ENCODE measurements at regions not wholly inside any gene's neighbourhood (a gene's known extent, or its start where the extent isn't known, plus 50 kb on each side); places are given as distances from the start of the nearest gene placed in this dataset.

- TF ChIP-seq NFAT5 (CRISPR knock-in tag; IDR thresholded peaks at IDR 0.05) (no peak), ZNF280D (CRISPR knock-in tag; IDR thresholded peaks at IDR 0.05) (no peak), STAG1 (CRISPR knock-in tag; IDR thresholded peaks at IDR 0.05) (peak; percentile 45; the same call in 1 of the 2 replicates), SP140L (CRISPR knock-in tag; IDR thresholded peaks at IDR 0.05; ENCODE audit: borderline replicate concordance) (no peak)
These were observed 213.2 kb upstream of the HS6ST1 start (continued) for GRCh38 chr2:128531856-128532255.

DNA sequence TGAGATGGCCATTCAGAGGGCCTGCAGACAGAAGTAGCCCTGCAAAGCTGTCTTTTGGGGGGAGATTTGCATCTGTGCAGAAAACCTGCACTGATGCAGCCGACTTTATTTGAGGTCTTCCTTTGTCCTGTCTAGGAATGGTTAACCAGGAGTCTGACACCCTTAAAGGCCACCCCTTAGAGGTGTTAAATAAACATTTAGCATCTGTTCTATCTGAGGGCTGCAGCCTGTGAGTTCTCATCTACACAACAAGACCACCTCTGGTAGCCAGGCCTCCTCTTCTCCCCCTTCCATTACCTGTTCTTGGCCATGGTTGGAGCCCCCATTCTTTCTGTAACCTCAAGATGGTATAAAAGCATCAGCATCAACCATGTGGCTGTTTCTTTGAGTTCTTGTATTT is 214.4 kb upstream of the HS6ST1 start:
- intact Hi-C loops (cut with micrococcal nuclease; ENCODE audit: unreplicated experiment): no loop called here
- H3K27me3 ChIP-seq (ENCODE audit: control insufficient read depth in 1 of 2, insufficient read depth in 2 of 2, low read length in 2 of 2): peaks cover 0 to 12% of the 10 kb centered on the region in 2 experiments; a peak in 2 of 5 replicates
- no peak overlapping the region for H3K9ac ChIP-seq (ENCODE audit: insufficient read depth, low read depth, low read length)
- no peaks in the 10 kb centered on the region for H4K20me1 ChIP-seq (ENCODE audit: insufficient read depth, low read length)
- H2AFZ ChIP-seq (ENCODE audit: low read length): no peak overlapping the region
- no TSS peak for BruUV-seq (replicated peaks)
- no peak overlapping the region for H3K4me3 ChIP-seq (replicated peaks in 1 of 3; ENCODE audit: insufficient read depth in 1 of 3, low read depth in 2 of 3, low read length in 3 of 3)
- ATAC-seq (no peak), FAIRE-seq (no peak), DNase-seq (ENCODE audit: low spot score) (no peak)
- ChIA-PET POLR2A (no interaction called here), CTCF (ENCODE audit: low intra/inter-chr PET ratio, low total read pairs) (no interaction called here)
- no peaks in the 10 kb centered on the region for H3K79me2 ChIP-seq (ENCODE audit: insufficient read depth, low read length)
- 0% methylated on average over 1 of the region's 1 CpG for WGBS (ENCODE audit: low lambda C conversion rate)
- H3K27ac ChIP-seq (ENCODE audit: extremely low read length, insufficient read depth, low read length): no peak overlapping the region
- peaks cover 13% of the 10 kb centered on the region for H3K4me1 ChIP-seq (ENCODE audit: insufficient read depth, low read length)
- H3K36me3 ChIP-seq (replicated peaks in 1 of 2; ENCODE audit: control insufficient read depth in 1 of 2, insufficient read depth in 2 of 2, low read length in 2 of 2): no peaks in the 10 kb centered on the region
- H3K9me3 ChIP-seq (ENCODE audit: low read length): no peaks in the 10 kb centered on the region
- no peak overlapping the region for H3K4me2 ChIP-seq (ENCODE audit: low read depth, low read length)
- in situ Hi-C loops (cut with HindIII; ENCODE audit: extremely low pct_ligation_motif_present, low pct_unique_long_range_greater_than_20kb): no loop called here
- no peak for TF ChIP-seq AHR (CRISPR knock-in tag; IDR thresholded peaks at IDR 0.05)
- no peak for TF ChIP-seq GABPB1 (CRISPR knock-in tag; IDR thresholded peaks at IDR 0.05)
- no peak for TF ChIP-seq ZNF136 (CRISPR knock-in tag; IDR thresholded peaks at IDR 0.05; ENCODE audit: low read depth)
- no peak for TF ChIP-seq CBFB (CRISPR knock-in tag; IDR thresholded peaks at IDR 0.05)
- no peak for TF ChIP-seq ZFAT (CRISPR knock-in tag; conservative IDR thresholded peaks at IDR 0.05)
- no peak for TF ChIP-seq SCMH1 (CRISPR knock-in tag; IDR thresholded peaks at IDR 0.05; ENCODE audit: borderline replicate concordance)
- TF ChIP-seq ZBTB20 (CRISPR knock-in tag; IDR thresholded peaks at IDR 0.05; ENCODE audit: borderline replicate concordance, low read depth): no peak
- TF ChIP-seq, protein P1, sequence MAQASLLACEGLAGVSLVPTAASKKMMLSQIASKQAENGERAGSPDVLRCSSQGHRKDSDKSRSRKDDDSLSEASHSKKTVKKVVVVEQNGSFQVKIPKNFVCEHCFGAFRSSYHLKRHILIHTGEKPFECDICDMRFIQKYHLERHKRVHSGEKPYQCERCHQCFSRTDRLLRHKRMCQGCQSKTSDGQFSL (CRISPR knock-in tag; IDR thresholded peaks at IDR 0.05): no peak
